Ureter (tissue), 1 donor: ENCODE measurements at regions not wholly inside any gene's neighbourhood (a gene's known extent, or its start where the extent isn't known, plus 50 kb on each side); places are given as distances from the start of the nearest gene placed in this dataset.

ENCODE experiments used
- DNase-seq: peaks from one replicate; pipeline ENCODE4 v3.0.0-alpha.2; 2020; ENCODE audit warnings: low spot score
- donor health status: DM: yes; HTN: yes; CAD: no.

- DNase-seq = no peak
These were observed 117.3 kb downstream of the TTC32 start for GRCh38 chr2:19784456-19784855.

- DNase-seq = no peak
These were observed 117.8 kb downstream of the TTC32 start for GRCh38 chr2:19783935-19784334.

GRCh38 chr2:19776941-19777514 lies 124.8 kb downstream of the TTC32 start:
- DNase-seq = no peak

GRCh38 chr2:19775838-19776237 lies 125.9 kb downstream of the TTC32 start:
- no peak for DNase-seq

GRCh38 chr2:19775315-19775714 lies 126.5 kb downstream of the TTC32 start:
- DNase-seq = no peak

GRCh38 chr2:19774805-19775176 lies 127.0 kb downstream of the TTC32 start:
- no peak for DNase-seq

GRCh38 chr2:19772981-19773380 lies 128.8 kb downstream of the TTC32 start:
- no peak for DNase-seq

GRCh38 chr2:19769513-19769912 lies 132.3 kb downstream of the TTC32 start:
- DNase-seq = no peak

GRCh38 chr2:19767899-19768298 lies 133.9 kb downstream of the TTC32 start:
- no peak for DNase-seq

GRCh38 chr2:19764998-19765397 lies 136.8 kb downstream of the TTC32 start:
- no peak for DNase-seq

GRCh38 chr2:19763731-19764130 lies 138.1 kb downstream of the TTC32 start:
- no peak for DNase-seq

- no peak for DNase-seq
These were observed 138.7 kb downstream of the TTC32 start for GRCh38 chr2:19762959-19763605.

GRCh38 chr2:19762142-19762541 lies 139.6 kb downstream of the TTC32 start:
- no peak for DNase-seq

GRCh38 chr2:19759880-19760279 lies 141.9 kb downstream of the TTC32 start:
- no peak for DNase-seq

- DNase-seq = no peak
These were observed 143.1 kb downstream of the TTC32 start for GRCh38 chr2:19758658-19759057.

- DNase-seq = no peak
These were observed 144.2 kb downstream of the TTC32 start for GRCh38 chr2:19757586-19757985.

GRCh38 chr2:19754907-19755306 lies 146.9 kb downstream of the TTC32 start:
- DNase-seq = no peak

GRCh38 chr2:19753818-19754217 lies 148.0 kb downstream of the TTC32 start:
- no peak for DNase-seq

- no peak for DNase-seq
These were observed 148.5 kb downstream of the TTC32 start for GRCh38 chr2:19753314-19753713.

- DNase-seq = no peak
These were observed 149.3 kb downstream of the TTC32 start for GRCh38 chr2:19752500-19752899.

GRCh38 chr2:19751631-19752030 lies 150.2 kb downstream of the TTC32 start:
- DNase-seq = no peak

GRCh38 chr2:19750136-19750535 lies 151.6 kb downstream of the TTC32 start:
- DNase-seq = no peak

GRCh38 chr2:19749507-19749836 lies 152.3 kb downstream of the TTC32 start:
- no peak for DNase-seq
